ENCODE measurements at regions not wholly inside any gene's neighbourhood (a gene's known extent, or its start where the extent isn't known, plus 50 kb on each side); places are given as distances from the start of the nearest gene placed in this dataset.
"Not testable (repeated sequence)": the region's sequence is repeated elsewhere in the genome, so short reads cannot be mapped to it uniquely, and the experiment has no call there.

- TF ChIP-seq, protein P1, sequence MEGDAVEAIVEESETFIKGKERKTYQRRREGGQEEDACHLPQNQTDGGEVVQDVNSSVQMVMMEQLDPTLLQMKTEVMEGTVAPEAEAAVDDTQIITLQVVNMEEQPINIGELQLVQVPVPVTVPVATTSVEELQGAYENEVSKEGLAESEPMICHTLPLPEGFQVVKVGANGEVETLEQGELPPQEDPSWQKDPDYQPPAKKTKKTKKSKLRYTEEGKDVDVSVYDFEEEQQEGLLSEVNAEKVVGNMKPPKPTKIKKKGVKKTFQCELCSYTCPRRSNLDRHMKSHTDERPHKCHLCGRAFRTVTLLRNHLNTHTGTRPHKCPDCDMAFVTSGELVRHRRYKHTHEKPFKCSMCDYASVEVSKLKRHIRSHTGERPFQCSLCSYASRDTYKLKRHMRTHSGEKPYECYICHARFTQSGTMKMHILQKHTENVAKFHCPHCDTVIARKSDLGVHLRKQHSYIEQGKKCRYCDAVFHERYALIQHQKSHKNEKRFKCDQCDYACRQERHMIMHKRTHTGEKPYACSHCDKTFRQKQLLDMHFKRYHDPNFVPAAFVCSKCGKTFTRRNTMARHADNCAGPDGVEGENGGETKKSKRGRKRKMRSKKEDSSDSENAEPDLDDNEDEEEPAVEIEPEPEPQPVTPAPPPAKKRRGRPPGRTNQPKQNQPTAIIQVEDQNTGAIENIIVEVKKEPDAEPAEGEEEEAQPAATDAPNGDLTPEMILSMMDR (IDR thresholded peaks at IDR 0.05; ENCODE audit: unreplicated experiment), result no peak
- H3K4me1 Mint-ChIP-seq (ENCODE audit: low read depth, unreplicated experiment), result peaks cover 18% of the 10 kb centered on the region
- H3K36me3 Mint-ChIP-seq (ENCODE audit: insufficient read depth, unreplicated experiment), result no peaks in the 10 kb centered on the region
- no peaks in the 10 kb centered on the region for H3K27me3 Mint-ChIP-seq (ENCODE audit: unreplicated experiment)
- BruUV-seq (replicated peaks), result no TSS peak
- no peak for DNase-seq
- H3K27ac Mint-ChIP-seq (ENCODE audit: unreplicated experiment), result no peak overlapping the region
- H3K9me3 Mint-ChIP-seq (ENCODE audit: low read depth, unreplicated experiment), result no peaks in the 10 kb centered on the region
- CTCF ChIA-PET, result no interaction called here
- no peak overlapping the region for H3K4me3 Mint-ChIP-seq (ENCODE audit: low read depth, unreplicated experiment)
- intact Hi-C loops (cut with micrococcal nuclease; ENCODE audit: unreplicated experiment), result no loop called here
Observed at GRCh38 chr2:58699411-58699810, 458.3 kb upstream of the FANCL start.

DNA sequence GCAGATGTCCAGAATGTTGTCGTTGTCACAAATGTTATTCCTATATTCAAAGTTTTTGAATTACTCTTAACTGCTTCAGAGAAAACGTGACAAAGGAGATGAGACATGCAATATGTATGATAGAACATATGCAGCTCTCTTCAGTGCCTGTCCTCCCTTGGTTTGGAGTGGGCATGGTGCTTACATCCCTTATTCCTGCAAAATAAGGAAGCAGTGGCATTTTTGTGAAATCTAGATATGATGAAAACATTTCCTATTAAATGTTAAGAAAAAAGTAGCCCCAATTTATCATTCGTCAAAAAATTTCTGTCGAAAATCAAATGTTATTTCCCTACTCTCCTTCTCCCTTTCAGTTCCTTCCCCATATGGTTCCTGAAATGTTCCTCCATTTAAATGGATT is 457.5 kb upstream of the FANCL start:
- peaks cover 18% of the 10 kb centered on the region for H3K4me1 Mint-ChIP-seq (ENCODE audit: low read depth, unreplicated experiment)
- H3K36me3 Mint-ChIP-seq (ENCODE audit: insufficient read depth, unreplicated experiment), result no peaks in the 10 kb centered on the region
- CTCF ChIA-PET, result no interaction called here
- no peak overlapping the region for H3K27ac Mint-ChIP-seq (ENCODE audit: unreplicated experiment)
- BruUV-seq (replicated peaks), result no TSS peak
- intact Hi-C loops (cut with micrococcal nuclease; ENCODE audit: unreplicated experiment), result no loop called here
- no peaks in the 10 kb centered on the region for H3K27me3 Mint-ChIP-seq (ENCODE audit: unreplicated experiment)
- DNase-seq, result no peak
- no peaks in the 10 kb centered on the region for H3K9me3 Mint-ChIP-seq (ENCODE audit: low read depth, unreplicated experiment)
- H3K4me3 Mint-ChIP-seq (ENCODE audit: low read depth, unreplicated experiment), result no peak overlapping the region
- TF ChIP-seq, protein P1 (IDR thresholded peaks at IDR 0.05; ENCODE audit: unreplicated experiment), result no peak

GRCh38 chr2:58694114-58694513 is 453.0 kb upstream of the FANCL start:
- H3K27me3 Mint-ChIP-seq (ENCODE audit: unreplicated experiment); BruUV-seq (replicated peaks); H3K9me3 Mint-ChIP-seq (ENCODE audit: low read depth, unreplicated experiment); H3K27ac Mint-ChIP-seq (ENCODE audit: unreplicated experiment); H3K4me1 Mint-ChIP-seq (ENCODE audit: low read depth, unreplicated experiment); CTCF ChIA-PET; intact Hi-C loops (cut with micrococcal nuclease; ENCODE audit: unreplicated experiment); DNase-seq; H3K36me3 Mint-ChIP-seq (ENCODE audit: insufficient read depth, unreplicated experiment); H3K4me3 Mint-ChIP-seq (ENCODE audit: low read depth, unreplicated experiment): not testable (repeated sequence)

GRCh38 chr2:58691041-58691440 is 449.9 kb upstream of the FANCL start:
- H3K27me3 Mint-ChIP-seq (ENCODE audit: unreplicated experiment); intact Hi-C loops (cut with micrococcal nuclease; ENCODE audit: unreplicated experiment); H3K36me3 Mint-ChIP-seq (ENCODE audit: insufficient read depth, unreplicated experiment); H3K9me3 Mint-ChIP-seq (ENCODE audit: low read depth, unreplicated experiment); H3K4me3 Mint-ChIP-seq (ENCODE audit: low read depth, unreplicated experiment); H3K27ac Mint-ChIP-seq (ENCODE audit: unreplicated experiment); BruUV-seq (replicated peaks); H3K4me1 Mint-ChIP-seq (ENCODE audit: low read depth, unreplicated experiment); CTCF ChIA-PET; DNase-seq: not testable (repeated sequence)

- intact Hi-C loops (cut with micrococcal nuclease; ENCODE audit: unreplicated experiment), result no loop called here
- Mint-ChIP-seq H3K27ac (ENCODE audit: unreplicated experiment) (no peak overlapping the region), H3K27me3 (ENCODE audit: unreplicated experiment) (no peaks in the 10 kb centered on the region), H3K9me3 (ENCODE audit: low read depth, unreplicated experiment) (peaks cover 8% of the 10 kb centered on the region), H3K36me3 (ENCODE audit: insufficient read depth, unreplicated experiment) (no peaks in the 10 kb centered on the region), H3K4me3 (ENCODE audit: low read depth, unreplicated experiment) (no peak overlapping the region), H3K4me1 (ENCODE audit: low read depth, unreplicated experiment) (no peaks in the 10 kb centered on the region)
- no peak for DNase-seq
- CTCF ChIA-PET, result no interaction called here
- TF ChIP-seq, protein P1 (IDR thresholded peaks at IDR 0.05; ENCODE audit: unreplicated experiment), result no peak
- no TSS peak for BruUV-seq (replicated peaks)
Observed at GRCh38 chr2:58688813-58689212, 447.7 kb upstream of the FANCL start.

All from Calu3 (cell line).